ENCODE measurements at regions not wholly inside any gene's neighbourhood (a gene's known extent, or its start where the extent isn't known, plus 50 kb on each side); places are given as distances from the start of the nearest gene placed in this dataset.

GRCh38 chr13:80242728-80243427 lies 98.0 kb downstream of the SPRY2 start:
- peaks cover 3% of the 10 kb centered on the region; the same call in 1 of the 2 replicates for H3K4me1 ChIP-seq (ENCODE audit: insufficient read depth, low read length)
- H3K4me1 Mint-ChIP-seq, result peaks cover 11 to 13% of the 10 kb centered on the region in 2 experiments
- no peaks in the 10 kb centered on the region for H3K9me3 Mint-ChIP-seq

More at GRCh38 chr13:80242728-80243427, 98.0 kb downstream of the SPRY2 start:
- Histone ChIP-seq H3K14ac (ENCODE audit: insufficient read depth, low read length) (no peak overlapping the region), H3K79me1 (ENCODE audit: insufficient read depth, low read depth, low read length, poor library complexity, severe bottlenecking) (no peaks in the 10 kb centered on the region), H4K20me1 (ENCODE audit: control insufficient read depth, insufficient read depth, insufficient read length) (no peaks in the 10 kb centered on the region), H3K27ac (ENCODE audit: insufficient read length, low read depth, low read length) (no peak overlapping the region), H2BK120ac (ENCODE audit: low read depth, low read length, poor library complexity, severe bottlenecking) (no peak overlapping the region), H2BK15ac (ENCODE audit: low read depth, low read length) (no peak overlapping the region), H3K4ac (ENCODE audit: low read depth, low read length) (no peak overlapping the region), H2BK20ac (ENCODE audit: low read depth, low read length, poor library complexity, severe bottlenecking) (no peak overlapping the region), H2AFZ (ENCODE audit: low read length) (no peak overlapping the region), H3K9me3 (ENCODE audit: control insufficient read depth, low read depth, low read length) (no peaks in the 10 kb centered on the region), H3K4me2 (ENCODE audit: insufficient read depth, insufficient read length, low read length) (no peak overlapping the region), H4K5ac (ENCODE audit: insufficient read length, low read depth, low read length) (no peak overlapping the region), H3K23me2 (ENCODE audit: insufficient read length, low read depth, low read length, poor library complexity, severe bottlenecking) (no peaks in the 10 kb centered on the region), H2BK5ac (ENCODE audit: insufficient read length, low read length) (no peak overlapping the region), H2AK5ac (ENCODE audit: insufficient read length, low read length) (no peak overlapping the region), H3K23ac (ENCODE audit: insufficient read length, low read depth, low read length) (no peak overlapping the region), H3K9ac (ENCODE audit: extremely low read depth, insufficient read length, low read length) (no peak overlapping the region), H3K56ac (ENCODE audit: insufficient read length, low read depth, low read length) (no peak overlapping the region), H2BK12ac (ENCODE audit: insufficient read length, low read depth, low read length) (no peak overlapping the region), H4K91ac (ENCODE audit: insufficient read length, low read depth, low read length) (no peak overlapping the region), H3T11ph (ENCODE audit: low read length) (no peak overlapping the region), H4K8ac (replicated peaks; ENCODE audit: insufficient read length, low read depth, low read length) (no peak overlapping the region), H3K79me2 (ENCODE audit: insufficient read depth, low read length) (no peaks in the 10 kb centered on the region), H3K18ac (ENCODE audit: insufficient read length, low read depth, low read length) (no peak overlapping the region), H3K27me3 (ENCODE audit: insufficient read depth, low read length) (no peaks in the 10 kb centered on the region)
- no peak for DNase-seq
- Mint-ChIP-seq H3K27me3 (ENCODE audit: low read depth) (no peaks in the 10 kb centered on the region), H3K36me3 (ENCODE audit: insufficient read depth in 1 of 3, low read depth in 3 of 3) (no peaks in the 10 kb centered on the region), H3K4me3 (no peak overlapping the region), H3K27ac (no peak overlapping the region)
- TF ChIP-seq, protein P1, sequence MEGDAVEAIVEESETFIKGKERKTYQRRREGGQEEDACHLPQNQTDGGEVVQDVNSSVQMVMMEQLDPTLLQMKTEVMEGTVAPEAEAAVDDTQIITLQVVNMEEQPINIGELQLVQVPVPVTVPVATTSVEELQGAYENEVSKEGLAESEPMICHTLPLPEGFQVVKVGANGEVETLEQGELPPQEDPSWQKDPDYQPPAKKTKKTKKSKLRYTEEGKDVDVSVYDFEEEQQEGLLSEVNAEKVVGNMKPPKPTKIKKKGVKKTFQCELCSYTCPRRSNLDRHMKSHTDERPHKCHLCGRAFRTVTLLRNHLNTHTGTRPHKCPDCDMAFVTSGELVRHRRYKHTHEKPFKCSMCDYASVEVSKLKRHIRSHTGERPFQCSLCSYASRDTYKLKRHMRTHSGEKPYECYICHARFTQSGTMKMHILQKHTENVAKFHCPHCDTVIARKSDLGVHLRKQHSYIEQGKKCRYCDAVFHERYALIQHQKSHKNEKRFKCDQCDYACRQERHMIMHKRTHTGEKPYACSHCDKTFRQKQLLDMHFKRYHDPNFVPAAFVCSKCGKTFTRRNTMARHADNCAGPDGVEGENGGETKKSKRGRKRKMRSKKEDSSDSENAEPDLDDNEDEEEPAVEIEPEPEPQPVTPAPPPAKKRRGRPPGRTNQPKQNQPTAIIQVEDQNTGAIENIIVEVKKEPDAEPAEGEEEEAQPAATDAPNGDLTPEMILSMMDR (conservative IDR thresholded peaks at IDR 0.05), result no peak
